ENCODE measurements at regions not wholly inside any gene's neighbourhood (a gene's known extent, or its start where the extent isn't known, plus 50 kb on each side); places are given as distances from the start of the nearest gene placed in this dataset.
A peak's percentile ranks its signal among the peaks of the same experiment; 100 is the strongest.

DNA sequence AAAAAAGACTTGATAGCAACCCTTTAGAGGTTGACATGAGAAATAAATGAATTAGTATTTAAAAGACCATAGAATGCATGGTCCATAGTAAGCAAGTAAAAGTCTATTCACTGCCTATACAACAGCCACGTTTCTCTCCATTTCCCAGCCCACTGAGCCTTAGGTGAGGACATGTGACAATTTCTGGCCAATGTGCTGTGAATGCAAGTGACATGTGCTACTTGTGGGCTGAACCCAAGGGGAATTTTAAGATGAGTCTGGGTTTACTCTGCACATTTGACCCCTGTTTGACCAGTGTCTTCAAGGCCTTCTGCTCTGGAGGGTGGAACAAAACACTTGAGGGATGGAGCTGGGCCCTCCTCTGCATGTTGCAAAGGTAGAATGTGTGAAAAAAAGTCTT lies 384.4 kb upstream of the KLF6 start:
- Mint-ChIP-seq H3K27me3 (ENCODE audit: unreplicated experiment) (no peaks in the 10 kb centered on the region), H3K27ac (ENCODE audit: unreplicated experiment) (no peak overlapping the region), H3K4me3 (ENCODE audit: unreplicated experiment) (no peak overlapping the region), H3K36me3 (ENCODE audit: unreplicated experiment) (no peaks in the 10 kb centered on the region), H3K9me3 (ENCODE audit: unreplicated experiment) (peaks cover 7% of the 10 kb centered on the region), H3K4me1 (ENCODE audit: unreplicated experiment) (no peaks in the 10 kb centered on the region)
- no peak for DNase-seq (ENCODE audit: extremely low spot score, unreplicated experiment)
- no peak for TF ChIP-seq CTCF (IDR thresholded peaks at IDR 0.05)

DNA sequence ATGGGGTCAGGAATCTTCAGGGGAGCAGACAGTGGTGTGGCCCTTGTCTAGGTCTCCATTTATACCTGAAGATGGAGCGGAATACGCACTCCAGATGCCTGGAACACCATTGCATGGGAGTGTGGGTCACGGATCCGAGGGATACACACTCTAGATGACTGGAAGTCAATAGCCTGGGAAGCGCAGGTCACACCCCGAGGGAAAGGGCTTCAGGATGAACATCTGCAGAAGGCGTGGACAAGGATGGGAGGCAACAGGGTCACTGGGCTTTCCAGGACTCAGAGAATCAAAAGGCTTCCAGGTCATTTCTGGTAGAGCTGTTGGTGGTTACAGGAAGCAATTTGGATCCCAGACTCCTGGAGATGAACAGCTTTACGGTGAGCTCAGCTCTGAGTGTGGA lies 382.2 kb upstream of the KLF6 start:
- no peak overlapping the region for H3K27ac Mint-ChIP-seq (ENCODE audit: unreplicated experiment)
- peaks cover 6% of the 10 kb centered on the region for H3K9me3 Mint-ChIP-seq (ENCODE audit: unreplicated experiment)
- TF ChIP-seq CTCF (IDR thresholded peaks at IDR 0.05) = no peak
- no peak overlapping the region for H3K4me3 Mint-ChIP-seq (ENCODE audit: unreplicated experiment)
- H3K27me3 Mint-ChIP-seq (ENCODE audit: unreplicated experiment) = no peaks in the 10 kb centered on the region
- DNase-seq (ENCODE audit: extremely low spot score, unreplicated experiment) = no peak
- no peaks in the 10 kb centered on the region for H3K36me3 Mint-ChIP-seq (ENCODE audit: unreplicated experiment)
- peaks cover 12% of the 10 kb centered on the region for H3K4me1 Mint-ChIP-seq (ENCODE audit: unreplicated experiment)

DNA sequence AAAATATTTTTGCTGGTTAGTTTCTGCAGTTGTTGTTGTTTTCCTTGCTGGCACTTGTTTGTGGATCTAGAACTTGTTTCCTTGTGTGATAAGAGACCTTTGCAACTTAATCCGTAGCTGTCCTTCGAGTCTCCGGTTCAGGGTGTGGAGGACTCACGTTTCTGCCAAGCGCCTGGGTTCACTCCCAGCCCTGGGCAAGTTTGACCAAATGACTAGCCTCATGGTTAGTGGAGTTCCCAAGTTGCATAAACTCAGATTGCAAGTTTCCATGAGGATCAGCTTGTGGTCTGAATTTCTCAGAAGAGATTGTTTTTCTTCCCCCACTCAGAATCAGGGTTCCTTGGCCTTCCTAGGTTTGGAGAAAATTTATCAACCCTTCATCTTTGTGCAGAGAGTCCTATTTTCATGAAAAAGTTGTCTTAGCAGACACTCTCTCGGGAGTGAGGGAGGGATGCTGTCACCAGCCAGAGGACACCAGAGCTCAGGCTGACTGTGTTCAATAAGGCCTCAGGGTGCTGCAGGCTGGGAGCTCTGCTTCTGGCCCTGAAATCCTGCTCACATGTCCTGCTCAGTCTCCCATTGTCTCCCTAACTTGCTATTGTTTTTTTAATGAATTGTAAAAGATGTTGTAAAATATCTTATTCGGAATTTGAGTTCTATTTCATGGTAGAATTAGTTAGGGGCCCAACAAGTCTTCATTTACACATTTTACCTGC lies 377.7 kb upstream of the KLF6 start:
- peaks cover 12% of the 10 kb centered on the region for H3K4me1 Mint-ChIP-seq (ENCODE audit: unreplicated experiment)
- H3K36me3 Mint-ChIP-seq (ENCODE audit: unreplicated experiment) = no peaks in the 10 kb centered on the region
- no peaks in the 10 kb centered on the region for H3K9me3 Mint-ChIP-seq (ENCODE audit: unreplicated experiment)
- no peak for DNase-seq (ENCODE audit: extremely low spot score, unreplicated experiment)
- no peaks in the 10 kb centered on the region for H3K27me3 Mint-ChIP-seq (ENCODE audit: unreplicated experiment)
- no peak overlapping the region for H3K4me3 Mint-ChIP-seq (ENCODE audit: unreplicated experiment)
- TF ChIP-seq CTCF (IDR thresholded peaks at IDR 0.05) = no peak
- H3K27ac Mint-ChIP-seq (ENCODE audit: unreplicated experiment) = peak overlapping the region; percentile 67

DNA sequence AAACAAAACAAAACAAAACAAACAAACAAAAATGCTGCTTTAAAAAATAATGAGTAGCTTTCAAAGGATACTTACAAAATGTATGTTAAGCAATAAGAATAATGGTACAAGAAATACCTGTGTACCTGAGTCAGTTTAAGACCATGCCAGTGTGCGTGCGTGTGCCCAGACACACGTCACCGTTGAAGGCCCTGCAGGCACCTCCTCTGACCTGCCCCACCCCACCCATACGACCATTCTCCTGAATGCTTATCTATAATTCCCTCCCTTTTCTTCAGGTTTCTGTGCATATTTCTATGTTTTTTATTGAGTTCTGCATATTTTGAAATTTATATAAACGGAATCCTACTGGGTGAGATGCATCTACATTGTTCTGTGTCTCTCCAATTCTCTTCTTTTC lies 374.2 kb upstream of the KLF6 start:
- peaks cover 12% of the 10 kb centered on the region for H3K4me1 Mint-ChIP-seq (ENCODE audit: unreplicated experiment)
- no peaks in the 10 kb centered on the region for H3K9me3 Mint-ChIP-seq (ENCODE audit: unreplicated experiment)
- TF ChIP-seq CTCF (IDR thresholded peaks at IDR 0.05) = no peak
- H3K36me3 Mint-ChIP-seq (ENCODE audit: unreplicated experiment) = no peaks in the 10 kb centered on the region
- H3K27me3 Mint-ChIP-seq (ENCODE audit: unreplicated experiment) = no peaks in the 10 kb centered on the region
- H3K4me3 Mint-ChIP-seq (ENCODE audit: unreplicated experiment) = no peak overlapping the region
- DNase-seq (ENCODE audit: extremely low spot score, unreplicated experiment) = no peak
- H3K27ac Mint-ChIP-seq (ENCODE audit: unreplicated experiment) = no peak overlapping the region

GRCh38 chr10:4154191-4154715 lies 369.2 kb upstream of the KLF6 start:
- TF ChIP-seq CTCF (IDR thresholded peaks at IDR 0.05) = no peak
- no peaks in the 10 kb centered on the region for H3K4me1 Mint-ChIP-seq (ENCODE audit: unreplicated experiment)
- H3K9me3 Mint-ChIP-seq (ENCODE audit: unreplicated experiment) = no peaks in the 10 kb centered on the region
- H3K27ac Mint-ChIP-seq (ENCODE audit: unreplicated experiment) = no peak overlapping the region
- H3K36me3 Mint-ChIP-seq (ENCODE audit: unreplicated experiment) = no peaks in the 10 kb centered on the region
- no peaks in the 10 kb centered on the region for H3K27me3 Mint-ChIP-seq (ENCODE audit: unreplicated experiment)
- H3K4me3 Mint-ChIP-seq (ENCODE audit: unreplicated experiment) = no peak overlapping the region
- DNase-seq (ENCODE audit: extremely low spot score, unreplicated experiment) = no peak

Measured in osteocyte (in vitro differentiated cells).